ENCODE measurements at regions not wholly inside any gene's neighbourhood (a gene's known extent, or its start where the extent isn't known, plus 50 kb on each side); places are given as distances from the start of the nearest gene placed in this dataset.

DNA sequence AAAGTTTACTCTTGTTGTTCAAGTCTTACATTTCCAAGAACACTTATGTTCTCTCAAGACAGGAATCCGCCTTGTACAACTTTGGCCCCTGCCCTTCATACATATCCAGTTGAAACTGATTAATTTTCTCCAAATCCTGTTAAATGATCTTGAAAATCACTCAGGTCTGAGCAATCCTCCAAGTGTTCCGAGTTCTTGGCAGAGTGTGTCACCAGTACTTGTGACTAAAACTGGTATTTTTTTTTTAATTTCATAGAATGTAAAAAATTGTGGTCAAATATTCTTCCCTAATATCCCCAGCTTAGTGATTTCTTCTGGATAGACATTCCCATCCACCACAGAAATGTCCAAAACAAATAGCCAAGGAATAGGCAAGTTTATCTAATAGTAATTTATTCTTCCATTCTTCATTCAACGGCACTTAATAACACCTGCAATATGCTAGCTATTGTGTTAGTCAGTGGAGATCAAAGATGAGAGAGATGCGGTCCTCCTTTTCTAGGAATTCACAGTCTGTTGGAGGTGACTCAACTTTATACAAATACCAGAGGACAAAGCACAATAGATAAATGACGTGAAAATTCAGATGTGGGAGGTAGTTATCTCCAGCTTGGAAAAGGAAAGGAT is 71.4 kb downstream of the DIRAS3 start:
- DNase-seq (ENCODE audit: low read depth): no peak
- TF ChIP-seq, protein P1, sequence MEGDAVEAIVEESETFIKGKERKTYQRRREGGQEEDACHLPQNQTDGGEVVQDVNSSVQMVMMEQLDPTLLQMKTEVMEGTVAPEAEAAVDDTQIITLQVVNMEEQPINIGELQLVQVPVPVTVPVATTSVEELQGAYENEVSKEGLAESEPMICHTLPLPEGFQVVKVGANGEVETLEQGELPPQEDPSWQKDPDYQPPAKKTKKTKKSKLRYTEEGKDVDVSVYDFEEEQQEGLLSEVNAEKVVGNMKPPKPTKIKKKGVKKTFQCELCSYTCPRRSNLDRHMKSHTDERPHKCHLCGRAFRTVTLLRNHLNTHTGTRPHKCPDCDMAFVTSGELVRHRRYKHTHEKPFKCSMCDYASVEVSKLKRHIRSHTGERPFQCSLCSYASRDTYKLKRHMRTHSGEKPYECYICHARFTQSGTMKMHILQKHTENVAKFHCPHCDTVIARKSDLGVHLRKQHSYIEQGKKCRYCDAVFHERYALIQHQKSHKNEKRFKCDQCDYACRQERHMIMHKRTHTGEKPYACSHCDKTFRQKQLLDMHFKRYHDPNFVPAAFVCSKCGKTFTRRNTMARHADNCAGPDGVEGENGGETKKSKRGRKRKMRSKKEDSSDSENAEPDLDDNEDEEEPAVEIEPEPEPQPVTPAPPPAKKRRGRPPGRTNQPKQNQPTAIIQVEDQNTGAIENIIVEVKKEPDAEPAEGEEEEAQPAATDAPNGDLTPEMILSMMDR (IDR thresholded peaks at IDR 0.05; ENCODE audit: control insufficient read depth, extremely low read depth, insufficient read depth): no peak
- H3K4me3 ChIP-seq (ENCODE audit: low read depth, low read length): no peak overlapping the region

DNA sequence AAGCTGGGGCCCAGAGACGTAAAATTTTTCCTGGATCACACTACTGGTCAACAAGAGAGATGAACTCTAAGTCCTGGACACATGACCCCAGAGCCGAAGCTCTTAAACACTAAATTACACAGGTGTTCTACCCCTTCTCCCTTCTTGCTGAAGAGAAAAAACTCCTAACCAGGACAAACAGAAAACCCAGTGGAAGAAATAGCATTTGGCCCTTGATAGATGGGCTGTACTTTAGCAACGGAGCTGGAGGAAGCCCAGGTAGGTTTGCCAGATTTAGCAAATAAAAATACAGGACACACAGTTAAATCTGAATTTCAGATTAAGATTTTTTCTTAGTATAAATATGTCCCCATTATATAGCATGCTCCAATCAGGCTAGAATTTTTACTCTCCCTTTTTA is 72.7 kb downstream of the DIRAS3 start:
- no peak overlapping the region for H3K4me3 ChIP-seq (ENCODE audit: low read depth, low read length)
- TF ChIP-seq, protein P1 (IDR thresholded peaks at IDR 0.05; ENCODE audit: control insufficient read depth, extremely low read depth, insufficient read depth): no peak
- no peak for DNase-seq (ENCODE audit: low read depth)

DNA sequence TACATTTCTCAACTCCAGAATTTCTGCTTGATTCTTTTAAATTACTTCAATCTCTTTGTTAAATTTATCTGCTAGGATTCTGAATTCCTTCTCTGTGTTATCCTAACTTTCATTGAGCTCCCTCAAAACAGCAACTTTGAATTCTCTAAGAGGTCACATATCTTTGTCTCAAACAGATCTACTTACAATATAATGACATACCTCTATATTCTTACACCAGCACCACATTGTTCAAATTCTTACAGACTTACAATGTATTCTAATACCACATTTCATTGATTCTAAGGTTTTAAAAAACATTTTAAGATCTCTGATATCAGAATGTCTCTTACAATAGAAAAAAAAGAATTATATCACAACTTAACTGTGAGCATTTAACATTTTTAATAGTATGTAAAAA is 77.4 kb downstream of the DIRAS3 start:
- no peak for DNase-seq (ENCODE audit: low read depth)
- TF ChIP-seq, protein P1 (IDR thresholded peaks at IDR 0.05; ENCODE audit: control insufficient read depth, extremely low read depth, insufficient read depth): no peak

DNA sequence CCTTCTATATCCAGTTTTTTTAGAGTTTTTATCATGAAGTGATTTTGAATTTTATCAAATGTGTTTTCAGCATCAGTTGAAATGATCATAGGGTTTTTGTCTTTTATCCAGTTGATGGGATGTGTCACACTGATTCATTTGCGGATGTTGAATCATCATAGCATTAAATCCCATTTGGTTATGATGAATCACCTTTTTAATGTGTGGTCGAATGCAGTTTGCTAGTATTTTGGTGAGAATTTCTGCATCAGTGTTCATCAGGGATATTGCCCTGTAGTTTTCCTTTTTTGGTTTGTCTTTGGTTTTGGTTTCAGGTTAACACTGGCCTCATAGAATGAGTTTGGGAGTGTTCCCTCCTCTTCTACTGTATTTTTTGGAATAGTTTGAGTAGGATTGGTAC is 80.3 kb downstream of the DIRAS3 start:
- TF ChIP-seq, protein P1 (IDR thresholded peaks at IDR 0.05; ENCODE audit: control insufficient read depth, extremely low read depth, insufficient read depth): no peak
- no peak for DNase-seq (ENCODE audit: low read depth)
- no peak overlapping the region for H3K4me3 ChIP-seq (ENCODE audit: low read depth, low read length)

More for the DNA sequence above, 77.4 kb downstream of the DIRAS3 start:
- no peak overlapping the region for H3K4me3 ChIP-seq (ENCODE audit: low read depth, low read length)

DNA sequence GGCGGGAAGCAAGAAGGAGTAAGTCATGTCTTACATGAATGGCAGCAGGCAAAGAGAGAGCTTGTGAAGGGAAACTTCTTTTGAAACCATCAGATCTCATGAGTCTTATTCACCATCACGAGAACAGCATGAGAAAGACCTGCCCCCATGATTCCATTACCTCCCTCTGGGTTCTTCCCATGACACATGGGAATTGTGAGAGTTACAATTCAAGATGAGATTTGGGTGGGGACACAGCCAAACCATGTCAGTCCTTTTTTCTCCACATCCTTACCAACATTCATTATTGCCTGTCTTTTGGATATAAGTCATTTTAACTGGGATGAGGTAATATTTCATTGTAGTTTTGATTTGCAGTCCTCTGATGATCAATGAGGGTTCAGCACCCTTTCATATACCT is 81.0 kb downstream of the DIRAS3 start:
- H3K4me3 ChIP-seq (ENCODE audit: low read depth, low read length): no peak overlapping the region
- TF ChIP-seq, protein P1 (IDR thresholded peaks at IDR 0.05; ENCODE audit: control insufficient read depth, extremely low read depth, insufficient read depth): no peak
- DNase-seq (ENCODE audit: low read depth): no peak

DNA sequence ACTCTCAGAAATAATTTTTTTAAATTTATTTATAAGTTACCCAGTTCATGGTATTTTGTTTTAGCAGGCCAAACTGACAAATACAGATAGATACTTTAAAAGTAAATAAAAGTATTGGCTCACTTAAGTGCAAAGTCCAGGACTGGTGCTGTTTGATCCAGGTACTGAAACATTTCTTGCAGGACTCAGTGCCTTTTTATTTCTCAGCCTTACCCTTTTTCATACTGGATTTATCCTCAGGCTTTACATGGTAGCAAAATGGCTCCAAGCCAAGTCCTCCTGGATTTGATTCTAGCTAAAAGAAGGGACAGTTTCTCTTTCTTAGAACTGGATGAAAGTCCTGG is 83.8 kb downstream of the DIRAS3 start:
- no peak for DNase-seq (ENCODE audit: low read depth)
- no peak overlapping the region for H3K4me3 ChIP-seq (ENCODE audit: low read depth, low read length)
- TF ChIP-seq, protein P1 (IDR thresholded peaks at IDR 0.05; ENCODE audit: control insufficient read depth, extremely low read depth, insufficient read depth): no peak

DNA sequence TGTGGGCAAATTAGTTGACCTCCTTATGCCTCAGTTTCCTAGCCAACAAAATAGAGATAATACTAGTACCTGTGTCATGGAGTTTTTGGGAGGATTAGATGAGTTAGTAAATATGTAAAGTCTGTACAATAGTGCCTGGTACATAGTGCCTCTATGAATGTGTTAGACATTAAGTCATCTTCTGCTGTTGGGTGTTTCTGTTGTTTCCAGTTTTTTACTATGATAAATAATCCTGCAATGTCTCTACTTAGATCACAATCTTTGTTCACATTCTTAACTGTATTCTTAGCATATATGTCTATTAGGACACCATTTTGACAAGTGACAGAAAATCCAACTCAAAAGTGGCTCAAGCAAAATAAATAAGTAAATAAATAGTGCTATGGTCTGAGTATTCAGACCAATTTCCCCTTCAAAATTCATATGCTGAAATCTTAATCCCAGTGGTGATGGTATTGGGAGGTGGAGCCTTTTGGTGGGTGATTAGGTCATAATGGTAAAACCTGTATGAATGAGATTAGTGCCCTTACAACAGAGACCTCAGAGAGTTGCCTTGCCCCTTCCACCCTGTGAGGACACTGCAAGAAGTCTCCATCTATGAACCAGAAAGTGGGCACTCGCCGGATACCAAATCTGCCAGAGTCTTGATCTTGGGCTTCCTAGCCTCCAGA is 84.3 kb downstream of the DIRAS3 start:
- no peak overlapping the region for H3K4me3 ChIP-seq (ENCODE audit: low read depth, low read length)
- no peak for DNase-seq (ENCODE audit: low read depth)
- TF ChIP-seq, protein P1 (IDR thresholded peaks at IDR 0.05; ENCODE audit: control insufficient read depth, extremely low read depth, insufficient read depth): no peak
